ENCODE measurements at regions not wholly inside any gene's neighbourhood (a gene's known extent, or its start where the extent isn't known, plus 50 kb on each side); places are given as distances from the start of the nearest gene placed in this dataset.

GRCh38 chr2:30371772-30372373 is 75.2 kb upstream of the LCLAT1 start:
- TF ChIP-seq CTCF (conservative IDR thresholded peaks at IDR 0.05; ENCODE audit: low read length) (no peak), EZH2phosphoT487 (IDR thresholded peaks at IDR 0.05; ENCODE audit: borderline replicate concordance, low read depth, low read length) (no peak)
